BJ (cell line): ENCODE measurements at regions not wholly inside any gene's neighbourhood (a gene's known extent, or its start where the extent isn't known, plus 50 kb on each side); places are given as distances from the start of the nearest gene placed in this dataset.
A peak's percentile ranks its signal among the peaks of the same experiment; 100 is the strongest.

Experiments
- CTCF ChIA-PET: fragments of 350-600 bp; formaldehyde crosslinking; extraction: SDS; loops from one replicate; lab custom pipeline; 2021; ENCODE audit warnings: antibody characterized with exemption, inconsistent platforms; lab: Yijun Ruan, JAX
- POLR2A ChIA-PET: fragments of 300-600 bp; sonication (Branson Sonifier 250); formaldehyde crosslinking; extraction: SDS; loops from one replicate; lab custom pipeline; 2021; ENCODE audit warnings: antibody characterized with exemption; lab: Charles Lee
- DNase-seq: peaks from one replicate; pipeline ENCODE4 v3.0.0-alpha.2; 2011; ENCODE audit warnings: low read depth
- H3K27me3 ChIP-seq: 2 replicates; pipeline ENCODE4 v1.6.0; 2011; ENCODE audit warnings: low read length; ENCODE audit not compliant: control insufficient read depth, insufficient read depth
- H3K36me3 ChIP-seq: 2 replicates; pipeline ENCODE4 v1.5.1; 2011; ENCODE audit warnings: low read length; ENCODE audit not compliant: control insufficient read depth, insufficient read depth
- H3K4me3 ChIP-seq: 2 replicates; pipeline ENCODE4 v1.5.1; 2011; ENCODE audit warnings: low read depth, mild to moderate bottlenecking, control low read depth, low read length
- TF ChIP-seq, protein P1 (sequence below): IDR thresholded peaks from 2 replicates; pipeline ENCODE4 v1.5.1; 2011; ENCODE audit warnings: low read depth, mild to moderate bottlenecking, control low read depth, inconsistent platforms, low read length, moderate library complexity; ENCODE audit not compliant: insufficient read depth

DNA sequence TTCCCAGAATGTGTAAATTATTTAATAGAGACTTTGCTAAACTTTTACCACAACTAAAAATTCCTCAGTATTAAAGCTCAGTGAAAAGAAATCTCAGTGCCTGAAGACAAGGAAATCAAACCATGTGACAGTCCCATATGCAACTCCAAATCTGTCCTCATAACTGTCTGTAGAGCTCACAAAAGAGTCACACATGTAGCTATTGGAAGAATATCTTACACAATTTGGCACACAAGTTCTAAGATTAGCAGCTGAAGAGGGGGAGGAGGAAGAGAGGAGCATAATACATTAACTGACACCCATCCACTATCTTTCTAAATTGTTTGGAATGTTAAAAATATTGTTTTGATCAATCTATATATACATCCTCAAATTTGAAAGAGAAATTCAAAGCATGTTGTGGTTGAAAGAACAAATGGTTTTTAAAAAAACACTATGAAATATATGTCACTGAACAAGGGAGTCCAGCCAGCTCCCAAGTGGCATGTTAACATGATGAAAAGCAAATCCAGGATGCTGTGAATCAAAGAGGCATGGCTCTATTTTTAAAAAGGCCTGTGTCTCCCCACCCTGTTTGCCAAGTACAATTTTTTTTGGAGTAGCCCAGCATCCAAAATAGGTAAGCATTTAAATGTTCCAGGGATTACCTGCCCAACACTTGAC, 126.3 kb upstream of the NANOGP8 start:
- TF ChIP-seq, protein P1, sequence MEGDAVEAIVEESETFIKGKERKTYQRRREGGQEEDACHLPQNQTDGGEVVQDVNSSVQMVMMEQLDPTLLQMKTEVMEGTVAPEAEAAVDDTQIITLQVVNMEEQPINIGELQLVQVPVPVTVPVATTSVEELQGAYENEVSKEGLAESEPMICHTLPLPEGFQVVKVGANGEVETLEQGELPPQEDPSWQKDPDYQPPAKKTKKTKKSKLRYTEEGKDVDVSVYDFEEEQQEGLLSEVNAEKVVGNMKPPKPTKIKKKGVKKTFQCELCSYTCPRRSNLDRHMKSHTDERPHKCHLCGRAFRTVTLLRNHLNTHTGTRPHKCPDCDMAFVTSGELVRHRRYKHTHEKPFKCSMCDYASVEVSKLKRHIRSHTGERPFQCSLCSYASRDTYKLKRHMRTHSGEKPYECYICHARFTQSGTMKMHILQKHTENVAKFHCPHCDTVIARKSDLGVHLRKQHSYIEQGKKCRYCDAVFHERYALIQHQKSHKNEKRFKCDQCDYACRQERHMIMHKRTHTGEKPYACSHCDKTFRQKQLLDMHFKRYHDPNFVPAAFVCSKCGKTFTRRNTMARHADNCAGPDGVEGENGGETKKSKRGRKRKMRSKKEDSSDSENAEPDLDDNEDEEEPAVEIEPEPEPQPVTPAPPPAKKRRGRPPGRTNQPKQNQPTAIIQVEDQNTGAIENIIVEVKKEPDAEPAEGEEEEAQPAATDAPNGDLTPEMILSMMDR, result no peak
- Histone ChIP-seq H3K27me3 (no peaks in the 10 kb centered on the region), H3K36me3 (no peaks in the 10 kb centered on the region), H3K4me3 (no peak overlapping the region)
- POLR2A ChIA-PET, result no interaction called here
- DNase-seq, result no peak
- CTCF ChIA-PET, result interaction anchor here (0.5 to 0.7 kb wide), 2 partner anchors 19 to 121 kb away, joined by 3 read pairs; no protein-coding TSS in a partner anchor

DNA sequence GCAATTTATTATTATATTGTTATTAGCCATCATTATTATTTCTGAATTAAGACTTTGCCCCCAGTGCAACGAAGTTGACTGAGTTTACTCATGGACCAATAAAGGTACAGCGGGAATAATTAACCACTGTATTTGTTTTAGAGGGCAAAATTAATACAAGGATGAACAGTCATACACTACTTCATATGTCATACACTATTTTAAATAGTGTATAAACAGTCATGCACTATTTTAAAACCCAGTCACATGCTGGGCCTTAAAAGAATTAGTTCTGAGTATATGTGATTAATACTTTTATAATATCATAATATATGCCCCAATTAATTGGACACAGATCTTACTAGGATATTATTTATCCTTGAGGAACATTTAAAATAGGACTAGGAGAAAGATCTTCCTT, 125.3 kb upstream of the NANOGP8 start:
- ChIA-PET POLR2A (no interaction called here), CTCF (no interaction called here)
- H3K27me3 ChIP-seq, result no peaks in the 10 kb centered on the region
- TF ChIP-seq, protein P1, result no peak
- no peaks in the 10 kb centered on the region for H3K36me3 ChIP-seq
- H3K4me3 ChIP-seq, result no peak overlapping the region
- no peak for DNase-seq

DNA sequence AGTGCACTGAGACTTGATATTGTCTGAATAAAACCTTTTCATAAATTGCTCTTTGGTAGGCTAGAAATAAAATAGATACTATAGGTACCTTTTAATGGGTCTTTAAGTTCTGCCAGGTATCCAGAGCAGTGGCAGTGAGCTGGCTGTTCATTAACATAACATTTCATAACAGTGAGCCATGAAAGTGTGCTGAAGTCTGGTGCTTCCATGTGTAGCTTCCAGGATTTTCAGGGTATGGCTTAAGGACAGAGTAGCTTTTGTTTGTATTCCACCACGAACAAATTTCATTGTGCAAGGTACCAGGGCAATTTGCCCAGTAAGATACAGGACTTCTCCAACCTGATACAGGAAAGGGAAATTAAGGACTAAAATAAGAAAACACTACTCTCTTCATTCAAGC, 124.7 kb upstream of the NANOGP8 start:
- CTCF ChIA-PET, result no interaction called here
- DNase-seq, result no peak
- POLR2A ChIA-PET, result no interaction called here
- TF ChIP-seq, protein P1, result no peak
- no peaks in the 10 kb centered on the region for H3K36me3 ChIP-seq
- no peak overlapping the region for H3K4me3 ChIP-seq
- H3K27me3 ChIP-seq, result no peaks in the 10 kb centered on the region

DNA sequence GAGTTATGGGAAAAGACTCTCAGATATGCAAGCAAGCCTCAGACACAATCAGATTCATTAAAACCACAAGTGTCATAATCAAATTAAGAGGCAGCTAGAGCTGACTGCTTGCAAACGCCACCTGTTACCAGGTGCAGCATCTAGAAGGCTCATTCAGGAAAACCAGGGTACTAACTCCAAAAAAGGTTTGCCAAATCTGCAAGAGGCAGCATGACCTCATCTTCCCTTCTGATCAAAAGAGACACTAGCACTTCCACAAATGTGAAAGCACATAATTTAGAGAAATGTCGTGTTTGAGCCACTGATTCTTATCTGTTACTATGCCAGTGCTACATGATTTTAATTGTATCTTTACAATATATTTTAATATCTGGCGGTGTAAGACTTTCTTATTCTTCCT, 123.3 kb upstream of the NANOGP8 start:
- POLR2A ChIA-PET, result no interaction called here
- Histone ChIP-seq H3K4me3 (no peak overlapping the region), H3K27me3 (no peaks in the 10 kb centered on the region), H3K36me3 (no peaks in the 10 kb centered on the region)
- TF ChIP-seq, protein P1, result no peak
- DNase-seq, result no peak
- CTCF ChIA-PET, result interaction anchor here (0.7 kb wide), 1 partner anchor 132 kb away, joined by 3 read pairs; no protein-coding TSS in a partner anchor

DNA sequence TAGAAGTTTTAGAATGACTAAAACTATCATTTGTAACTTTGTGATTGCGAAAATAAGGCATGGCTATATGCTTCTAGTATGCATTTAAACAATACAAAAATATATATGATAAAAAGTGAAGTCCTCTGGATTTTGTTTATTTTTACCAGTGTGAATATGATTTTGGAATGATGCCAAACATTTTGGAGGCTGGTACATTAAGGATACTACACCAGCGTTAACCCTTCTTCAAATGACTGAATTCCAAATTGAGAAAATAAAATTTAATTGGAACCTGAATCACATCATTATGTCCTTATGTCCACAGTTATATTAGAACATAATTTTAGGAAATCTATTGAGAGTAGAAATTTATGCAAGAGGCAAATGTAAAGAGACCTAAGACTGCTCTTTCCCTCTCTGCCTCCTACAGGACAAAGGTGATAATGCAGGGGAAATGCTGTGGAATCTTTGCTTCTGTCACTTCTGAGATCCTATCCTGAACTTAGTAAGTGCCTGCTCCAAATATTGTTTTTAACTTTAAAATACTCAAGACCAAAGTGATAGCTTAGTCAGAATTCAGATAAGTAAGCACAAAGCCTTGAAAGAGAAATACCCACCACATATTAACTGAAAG, 121.1 kb upstream of the NANOGP8 start:
- Histone ChIP-seq H3K4me3 (no peak overlapping the region), H3K27me3 (no peaks in the 10 kb centered on the region), H3K36me3 (no peaks in the 10 kb centered on the region)
- POLR2A ChIA-PET, result no interaction called here
- CTCF ChIA-PET, result no interaction called here
- DNase-seq, result no peak
- TF ChIP-seq, protein P1, result peak; percentile 41
